Panc1 (cell line): ENCODE measurements at regions not wholly inside any gene's neighbourhood (a gene's known extent, or its start where the extent isn't known, plus 50 kb on each side); places are given as distances from the start of the nearest gene placed in this dataset.

Source experiments
- ATAC-seq: fragments of 200-7000 bp; cut with Tn5 transposase; 2 replicates; pipeline ENCODE4 v1.9.1; 2020; ENCODE audit warnings: mild to moderate bottlenecking, moderate library complexity
- BruUV-seq: library from RNA; stranded (reverse); fragments of 400-500 nt; replicated peaks from 2 replicates; lab custom pipeline; 2021; lab: Mats Ljungman, UMichigan
- CTCF ChIA-PET: fragments of 300-600 bp; sonication (Branson Sonifier 250); formaldehyde crosslinking; loops from one replicate; lab custom pipeline; 2022; ENCODE audit warnings: antibody characterized with exemption; lab: Charles Lee
- POLR2A ChIA-PET: fragments of 300-600 bp; sonication (Branson Sonifier 250); formaldehyde crosslinking; loops from one replicate; lab custom pipeline; 2022; ENCODE audit warnings: antibody characterized with exemption; lab: Charles Lee
- DNase-seq: peaks from one replicate; pipeline ENCODE4 v3.0.0-alpha.2; 2010; ENCODE audit warnings: low read depth, low spot score
- H3K27ac ChIP-seq: 2 replicates; pipeline ENCODE4 v1.5.1; 2011; ENCODE audit warnings: mild to moderate bottlenecking, low read length, inconsistent platforms
- H3K27me3 ChIP-seq: fragments of 200-500 bp; sonication (Bioruptor generic); 2 replicates; pipeline ENCODE4 v1.6.0; 2014; ENCODE audit warnings: low read length, inconsistent platforms; ENCODE audit not compliant: control insufficient read depth, insufficient read depth
- H3K36me3 ChIP-seq: fragments of 200-500 bp; sonication (Bioruptor generic); 2 replicates; pipeline ENCODE4 v1.5.1; 2014; ENCODE audit warnings: inconsistent platforms, mild to moderate bottlenecking, low read length, moderate library complexity; ENCODE audit not compliant: control insufficient read depth, insufficient read depth
- H3K4me1 ChIP-seq: 2 replicates; pipeline ENCODE4 v1.5.1; 2011; ENCODE audit warnings: inconsistent platforms, mild to moderate bottlenecking, low read length, moderate library complexity; ENCODE audit not compliant: control insufficient read depth, insufficient read depth
- H3K4me3 ChIP-seq, 2 experiments: 2 replicates each; pipeline ENCODE4 v1.5.1; 2011 to 2012; ENCODE audit warnings: low read depth in 2 of 2, low read length in 2 of 2, mild to moderate bottlenecking in 2 of 2, inconsistent platforms in 1 of 2, moderate library complexity in 1 of 2
- H3K9me3 ChIP-seq: fragments of 200-500 bp; sonication (Bioruptor generic); 2 replicates; pipeline ENCODE4 v1.5.1; 2014; ENCODE audit warnings: low read depth, mild to moderate bottlenecking, inconsistent platforms, low read length, moderate library complexity; ENCODE audit not compliant: control insufficient read depth, insufficient read depth
- CTCF ChIP-seq: fragments of 450-650 bp; IDR thresholded peaks from 2 replicates; pipeline ENCODE4 v1.5.1; 2017; ENCODE audit warnings: mild to moderate bottlenecking
- POLR2AphosphoS5 ChIP-seq: IDR thresholded peaks from 2 replicates; pipeline ENCODE4 v1.6.1; 2012; ENCODE audit warnings: mild to moderate bottlenecking, low read depth, low read length, moderate library complexity
- SIN3A ChIP-seq: IDR thresholded peaks from 2 replicates; pipeline ENCODE4 v1.6.1; 2012; ENCODE audit warnings: low read depth, mild to moderate bottlenecking, low read length, moderate library complexity, borderline replicate concordance; ENCODE audit not compliant: insufficient read depth
- TCF7L2 ChIP-seq: IDR thresholded peaks from 2 replicates; pipeline ENCODE4 v1.6.1; 2011; ENCODE audit warnings: mild to moderate bottlenecking, low read depth, low read length, inconsistent platforms
- in situ Hi-C: cut with HindIII; loops from 2 replicates; pipeline ENCODE4 v1.10.0; 2016; ENCODE audit warnings: low sequenced_read_pairs, low pct_unique_long_range_greater_than_20kb
- intact Hi-C: fragments of 100-400 bp; cut with micrococcal nuclease; formaldehyde crosslinking; loops from one replicate; pipeline ENCODE4 v1.10.0; 2022; ENCODE audit not compliant: unreplicated experiment
- TF ChIP-seq, protein P1 (sequence below), 2 experiments: IDR thresholded peaks; 2 replicates each; pipeline ENCODE4 v1.6.1; 2011 to 2012; ENCODE audit warnings: low read depth in 2 of 2, control low read depth in 1 of 2, low read length in 1 of 2, mild to moderate bottlenecking in 1 of 2, moderate library complexity in 1 of 2; ENCODE audit not compliant: insufficient read depth in 1 of 2

DNA sequence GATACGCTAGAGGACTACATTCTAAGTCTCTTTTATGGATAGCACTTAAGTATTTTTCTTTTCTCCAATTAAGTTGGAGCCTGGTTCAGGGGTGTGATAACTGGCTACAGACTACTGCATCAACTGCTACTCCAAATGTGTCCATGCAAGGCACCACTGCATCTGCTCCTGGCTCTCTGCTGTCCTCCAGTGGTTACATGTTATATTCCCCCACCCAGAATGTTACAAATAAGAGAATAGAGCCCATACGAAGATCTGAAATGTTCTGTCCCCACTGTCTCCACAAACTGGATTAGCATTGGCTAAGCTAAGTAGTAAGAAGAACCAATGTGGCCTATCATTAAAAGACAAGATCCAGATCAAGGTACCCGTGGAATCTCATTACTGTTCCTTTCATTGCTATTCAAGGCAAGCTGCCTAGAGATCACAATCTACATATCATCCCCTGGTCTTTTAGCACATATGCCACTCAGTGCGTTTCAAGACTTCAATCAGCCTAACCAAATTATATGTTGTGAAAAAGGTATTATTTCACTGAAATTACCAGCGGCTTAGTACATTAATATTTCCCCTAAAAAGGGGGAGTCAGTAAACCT, 308.3 kb upstream of the SLC8A1 start:
- Histone ChIP-seq H3K27ac (no peak overlapping the region), H3K9me3 (no peaks in the 10 kb centered on the region), H3K36me3 (no peaks in the 10 kb centered on the region), H3K4me1 (no peaks in the 10 kb centered on the region), H3K4me3 (no peak overlapping the region), H3K27me3 (no peaks in the 10 kb centered on the region)
- POLR2A ChIA-PET = no interaction called here
- TF ChIP-seq, protein P1, sequence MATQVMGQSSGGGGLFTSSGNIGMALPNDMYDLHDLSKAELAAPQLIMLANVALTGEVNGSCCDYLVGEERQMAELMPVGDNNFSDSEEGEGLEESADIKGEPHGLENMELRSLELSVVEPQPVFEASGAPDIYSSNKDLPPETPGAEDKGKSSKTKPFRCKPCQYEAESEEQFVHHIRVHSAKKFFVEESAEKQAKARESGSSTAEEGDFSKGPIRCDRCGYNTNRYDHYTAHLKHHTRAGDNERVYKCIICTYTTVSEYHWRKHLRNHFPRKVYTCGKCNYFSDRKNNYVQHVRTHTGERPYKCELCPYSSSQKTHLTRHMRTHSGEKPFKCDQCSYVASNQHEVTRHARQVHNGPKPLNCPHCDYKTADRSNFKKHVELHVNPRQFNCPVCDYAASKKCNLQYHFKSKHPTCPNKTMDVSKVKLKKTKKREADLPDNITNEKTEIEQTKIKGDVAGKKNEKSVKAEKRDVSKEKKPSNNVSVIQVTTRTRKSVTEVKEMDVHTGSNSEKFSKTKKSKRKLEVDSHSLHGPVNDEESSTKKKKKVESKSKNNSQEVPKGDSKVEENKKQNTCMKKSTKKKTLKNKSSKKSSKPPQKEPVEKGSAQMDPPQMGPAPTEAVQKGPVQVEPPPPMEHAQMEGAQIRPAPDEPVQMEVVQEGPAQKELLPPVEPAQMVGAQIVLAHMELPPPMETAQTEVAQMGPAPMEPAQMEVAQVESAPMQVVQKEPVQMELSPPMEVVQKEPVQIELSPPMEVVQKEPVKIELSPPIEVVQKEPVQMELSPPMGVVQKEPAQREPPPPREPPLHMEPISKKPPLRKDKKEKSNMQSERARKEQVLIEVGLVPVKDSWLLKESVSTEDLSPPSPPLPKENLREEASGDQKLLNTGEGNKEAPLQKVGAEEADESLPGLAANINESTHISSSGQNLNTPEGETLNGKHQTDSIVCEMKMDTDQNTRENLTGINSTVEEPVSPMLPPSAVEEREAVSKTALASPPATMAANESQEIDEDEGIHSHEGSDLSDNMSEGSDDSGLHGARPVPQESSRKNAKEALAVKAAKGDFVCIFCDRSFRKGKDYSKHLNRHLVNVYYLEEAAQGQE (IDR thresholded peaks at IDR 0.05; ENCODE audit: insufficient read depth in 1 of 2, low read depth in 2 of 2, low read length in 1 of 2) = no peak
- TF ChIP-seq SIN3A = no peak
- TF ChIP-seq CTCF = peak; percentile 89
- intact Hi-C loops = no loop called here
- ATAC-seq = peak; percentile 87
- BruUV-seq = no TSS peak
- peak; percentile 36 for DNase-seq
- CTCF ChIA-PET = no interaction called here
- in situ Hi-C loops = no loop called here

DNA sequence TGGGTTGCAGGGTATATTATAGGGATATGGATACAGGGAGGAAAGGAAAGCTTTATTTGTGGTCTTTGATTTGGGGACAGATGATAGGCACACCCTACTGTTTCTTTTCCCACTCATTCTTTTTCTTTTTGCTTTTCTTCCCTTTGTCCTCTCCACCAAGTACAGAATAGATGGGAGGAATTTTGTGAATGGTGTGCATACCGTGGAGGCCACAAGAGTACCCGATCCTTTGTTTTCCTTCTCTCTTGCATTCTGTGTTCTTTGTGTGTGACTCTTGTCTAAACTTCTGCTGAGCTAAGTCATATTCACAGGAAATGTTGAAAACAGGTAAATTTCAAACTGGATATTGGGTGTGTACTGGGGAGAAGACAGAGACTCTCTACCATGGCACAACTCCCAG, 321.4 kb upstream of the SLC8A1 start:
- CTCF ChIA-PET = no interaction called here
- POLR2A ChIA-PET = no interaction called here

More for the DNA sequence above, 321.4 kb upstream of the SLC8A1 start:
- Histone ChIP-seq H3K4me1 (no peaks in the 10 kb centered on the region), H3K9me3 (0 out of 2 replicates have a peak, but pooled peaks cover 2% of the 10 kb centered on the region), H3K27ac (no peak overlapping the region), H3K36me3 (no peaks in the 10 kb centered on the region), H3K4me3 (no peak overlapping the region), H3K27me3 (no peaks in the 10 kb centered on the region)
- intact Hi-C loops = no loop called here
- no peak for DNase-seq
- no peak for ATAC-seq
- BruUV-seq = no TSS peak
- in situ Hi-C loops = no loop called here
- TF ChIP-seq TCF7L2 (no peak), POLR2AphosphoS5 (no peak), CTCF (no peak), SIN3A (no peak)
- TF ChIP-seq, protein P1 (IDR thresholded peaks at IDR 0.05; ENCODE audit: insufficient read depth in 1 of 2, low read depth in 2 of 2, low read length in 1 of 2) = no peak
